ENCODE measurements at regions not wholly inside any gene's neighbourhood (a gene's known extent, or its start where the extent isn't known, plus 50 kb on each side); places are given as distances from the start of the nearest gene placed in this dataset.

DNA sequence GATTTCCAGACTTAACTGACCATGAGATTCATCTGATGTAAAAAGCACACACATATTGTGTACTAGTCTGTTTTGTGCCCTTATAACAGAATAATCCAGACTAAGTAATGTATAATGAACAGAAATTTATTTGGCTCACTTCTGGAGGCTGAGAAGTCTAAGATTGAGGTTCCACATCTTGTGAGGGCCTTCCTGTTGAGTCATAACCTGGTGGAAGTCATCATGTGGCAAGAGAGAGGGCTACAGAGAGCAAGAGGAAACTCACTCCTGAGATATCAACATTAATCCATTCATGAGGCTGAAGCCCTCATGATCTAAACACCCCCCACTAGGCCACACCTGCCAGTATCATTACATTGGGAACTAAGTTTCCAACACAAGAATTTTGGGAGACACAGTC lies 977.6 kb downstream of the MCTP2 start:
- ATAC-seq (no peak), DNase-seq (ENCODE audit: low spot score) (no peak)
- H3K9me3 Mint-ChIP-seq, result peaks cover 46% of the 10 kb centered on the region
- TF ChIP-seq, protein P1, sequence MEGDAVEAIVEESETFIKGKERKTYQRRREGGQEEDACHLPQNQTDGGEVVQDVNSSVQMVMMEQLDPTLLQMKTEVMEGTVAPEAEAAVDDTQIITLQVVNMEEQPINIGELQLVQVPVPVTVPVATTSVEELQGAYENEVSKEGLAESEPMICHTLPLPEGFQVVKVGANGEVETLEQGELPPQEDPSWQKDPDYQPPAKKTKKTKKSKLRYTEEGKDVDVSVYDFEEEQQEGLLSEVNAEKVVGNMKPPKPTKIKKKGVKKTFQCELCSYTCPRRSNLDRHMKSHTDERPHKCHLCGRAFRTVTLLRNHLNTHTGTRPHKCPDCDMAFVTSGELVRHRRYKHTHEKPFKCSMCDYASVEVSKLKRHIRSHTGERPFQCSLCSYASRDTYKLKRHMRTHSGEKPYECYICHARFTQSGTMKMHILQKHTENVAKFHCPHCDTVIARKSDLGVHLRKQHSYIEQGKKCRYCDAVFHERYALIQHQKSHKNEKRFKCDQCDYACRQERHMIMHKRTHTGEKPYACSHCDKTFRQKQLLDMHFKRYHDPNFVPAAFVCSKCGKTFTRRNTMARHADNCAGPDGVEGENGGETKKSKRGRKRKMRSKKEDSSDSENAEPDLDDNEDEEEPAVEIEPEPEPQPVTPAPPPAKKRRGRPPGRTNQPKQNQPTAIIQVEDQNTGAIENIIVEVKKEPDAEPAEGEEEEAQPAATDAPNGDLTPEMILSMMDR (conservative IDR thresholded peaks at IDR 0.05; ENCODE audit: low read depth in 2 of 2), result no peak
- TF ChIP-seq, protein P2, sequence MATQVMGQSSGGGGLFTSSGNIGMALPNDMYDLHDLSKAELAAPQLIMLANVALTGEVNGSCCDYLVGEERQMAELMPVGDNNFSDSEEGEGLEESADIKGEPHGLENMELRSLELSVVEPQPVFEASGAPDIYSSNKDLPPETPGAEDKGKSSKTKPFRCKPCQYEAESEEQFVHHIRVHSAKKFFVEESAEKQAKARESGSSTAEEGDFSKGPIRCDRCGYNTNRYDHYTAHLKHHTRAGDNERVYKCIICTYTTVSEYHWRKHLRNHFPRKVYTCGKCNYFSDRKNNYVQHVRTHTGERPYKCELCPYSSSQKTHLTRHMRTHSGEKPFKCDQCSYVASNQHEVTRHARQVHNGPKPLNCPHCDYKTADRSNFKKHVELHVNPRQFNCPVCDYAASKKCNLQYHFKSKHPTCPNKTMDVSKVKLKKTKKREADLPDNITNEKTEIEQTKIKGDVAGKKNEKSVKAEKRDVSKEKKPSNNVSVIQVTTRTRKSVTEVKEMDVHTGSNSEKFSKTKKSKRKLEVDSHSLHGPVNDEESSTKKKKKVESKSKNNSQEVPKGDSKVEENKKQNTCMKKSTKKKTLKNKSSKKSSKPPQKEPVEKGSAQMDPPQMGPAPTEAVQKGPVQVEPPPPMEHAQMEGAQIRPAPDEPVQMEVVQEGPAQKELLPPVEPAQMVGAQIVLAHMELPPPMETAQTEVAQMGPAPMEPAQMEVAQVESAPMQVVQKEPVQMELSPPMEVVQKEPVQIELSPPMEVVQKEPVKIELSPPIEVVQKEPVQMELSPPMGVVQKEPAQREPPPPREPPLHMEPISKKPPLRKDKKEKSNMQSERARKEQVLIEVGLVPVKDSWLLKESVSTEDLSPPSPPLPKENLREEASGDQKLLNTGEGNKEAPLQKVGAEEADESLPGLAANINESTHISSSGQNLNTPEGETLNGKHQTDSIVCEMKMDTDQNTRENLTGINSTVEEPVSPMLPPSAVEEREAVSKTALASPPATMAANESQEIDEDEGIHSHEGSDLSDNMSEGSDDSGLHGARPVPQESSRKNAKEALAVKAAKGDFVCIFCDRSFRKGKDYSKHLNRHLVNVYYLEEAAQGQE (IDR thresholded peaks at IDR 0.05; ENCODE audit: unreplicated experiment), result no peak
- TF ChIP-seq POLR2AphosphoS5 (IDR thresholded peaks at IDR 0.05; ENCODE audit: low read depth) (no peak), JUNB (IDR thresholded peaks at IDR 0.05; ENCODE audit: unreplicated experiment) (no peak), STAT1 (IDR thresholded peaks at IDR 0.05; ENCODE audit: unreplicated experiment) (no peak)
- H3F3A ChIP-seq (replicated peaks; ENCODE audit: low read depth), result no peaks in the 10 kb centered on the region
- H3K9me2 ChIP-seq (ENCODE audit: insufficient read depth), result peaks cover 11% of the 10 kb centered on the region
- no peaks in the 10 kb centered on the region for H3K79me2 ChIP-seq (replicated peaks; ENCODE audit: insufficient read depth)
- H3K27ac ChIP-seq (ENCODE audit: low read depth), result no peak overlapping the region
- no peak overlapping the region for H3K4me3 Mint-ChIP-seq
- H3K27ac Mint-ChIP-seq, result no peak overlapping the region
- H3K4me3 ChIP-seq, result no peak overlapping the region
- H4K20me1 ChIP-seq (replicated peaks; ENCODE audit: insufficient read depth), result no peaks in the 10 kb centered on the region
- H3K4me1 Mint-ChIP-seq, result no peaks in the 10 kb centered on the region
- H3K27me3 Mint-ChIP-seq (ENCODE audit: insufficient read depth, low read depth, poor library complexity), result no peaks in the 10 kb centered on the region
- no peak overlapping the region for H3K4me2 ChIP-seq
- H3K36me3 Mint-ChIP-seq (ENCODE audit: low read depth), result peaks cover 25% of the 10 kb centered on the region
- H3K27me3 ChIP-seq (ENCODE audit: insufficient read depth), result no peaks in the 10 kb centered on the region
- no peak overlapping the region for H2AFZ ChIP-seq
- no peaks in the 10 kb centered on the region for H3K36me3 ChIP-seq (ENCODE audit: insufficient read depth)
- no peaks in the 10 kb centered on the region for H3K4me1 ChIP-seq (ENCODE audit: insufficient read depth)

DNA sequence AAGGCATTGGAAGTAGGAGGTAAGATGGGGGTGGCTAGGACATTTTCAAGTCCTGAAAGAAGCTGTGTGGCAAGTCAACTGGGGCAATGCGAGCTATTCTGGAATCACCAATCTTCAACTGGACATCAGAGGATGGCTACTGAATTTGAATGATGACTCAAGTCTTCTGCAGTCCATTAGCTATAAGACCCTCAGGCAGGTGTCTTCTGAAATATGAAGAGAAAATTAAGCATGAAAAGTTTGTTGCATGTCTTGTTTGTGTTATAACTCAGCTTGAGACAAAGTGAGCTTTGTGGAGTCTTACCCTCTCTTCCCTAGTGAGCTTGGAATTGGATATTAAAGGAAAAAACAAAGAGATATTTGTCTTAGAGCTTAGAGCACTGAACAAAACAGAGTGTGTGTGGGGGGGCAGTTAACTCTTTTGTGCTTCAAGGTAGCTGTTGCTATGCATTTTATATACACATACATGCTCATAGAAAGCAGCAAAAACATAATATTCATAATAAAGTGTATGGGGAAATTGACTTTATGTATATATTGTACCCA lies 979.1 kb downstream of the MCTP2 start:
- Histone ChIP-seq H4K20me1 (replicated peaks; ENCODE audit: insufficient read depth) (no peaks in the 10 kb centered on the region), H3F3A (replicated peaks; ENCODE audit: low read depth) (no peaks in the 10 kb centered on the region), H2AFZ (no peak overlapping the region)
- TF ChIP-seq POLR2AphosphoS5 (IDR thresholded peaks at IDR 0.05; ENCODE audit: low read depth) (no peak), ZNF114 (CRISPR knock-in tag; IDR thresholded peaks at IDR 0.05) (no peak), EZH2 (IDR thresholded peaks at IDR 0.05; ENCODE audit: low read depth, unreplicated experiment) (no peak)
- TF ChIP-seq, protein P3, sequence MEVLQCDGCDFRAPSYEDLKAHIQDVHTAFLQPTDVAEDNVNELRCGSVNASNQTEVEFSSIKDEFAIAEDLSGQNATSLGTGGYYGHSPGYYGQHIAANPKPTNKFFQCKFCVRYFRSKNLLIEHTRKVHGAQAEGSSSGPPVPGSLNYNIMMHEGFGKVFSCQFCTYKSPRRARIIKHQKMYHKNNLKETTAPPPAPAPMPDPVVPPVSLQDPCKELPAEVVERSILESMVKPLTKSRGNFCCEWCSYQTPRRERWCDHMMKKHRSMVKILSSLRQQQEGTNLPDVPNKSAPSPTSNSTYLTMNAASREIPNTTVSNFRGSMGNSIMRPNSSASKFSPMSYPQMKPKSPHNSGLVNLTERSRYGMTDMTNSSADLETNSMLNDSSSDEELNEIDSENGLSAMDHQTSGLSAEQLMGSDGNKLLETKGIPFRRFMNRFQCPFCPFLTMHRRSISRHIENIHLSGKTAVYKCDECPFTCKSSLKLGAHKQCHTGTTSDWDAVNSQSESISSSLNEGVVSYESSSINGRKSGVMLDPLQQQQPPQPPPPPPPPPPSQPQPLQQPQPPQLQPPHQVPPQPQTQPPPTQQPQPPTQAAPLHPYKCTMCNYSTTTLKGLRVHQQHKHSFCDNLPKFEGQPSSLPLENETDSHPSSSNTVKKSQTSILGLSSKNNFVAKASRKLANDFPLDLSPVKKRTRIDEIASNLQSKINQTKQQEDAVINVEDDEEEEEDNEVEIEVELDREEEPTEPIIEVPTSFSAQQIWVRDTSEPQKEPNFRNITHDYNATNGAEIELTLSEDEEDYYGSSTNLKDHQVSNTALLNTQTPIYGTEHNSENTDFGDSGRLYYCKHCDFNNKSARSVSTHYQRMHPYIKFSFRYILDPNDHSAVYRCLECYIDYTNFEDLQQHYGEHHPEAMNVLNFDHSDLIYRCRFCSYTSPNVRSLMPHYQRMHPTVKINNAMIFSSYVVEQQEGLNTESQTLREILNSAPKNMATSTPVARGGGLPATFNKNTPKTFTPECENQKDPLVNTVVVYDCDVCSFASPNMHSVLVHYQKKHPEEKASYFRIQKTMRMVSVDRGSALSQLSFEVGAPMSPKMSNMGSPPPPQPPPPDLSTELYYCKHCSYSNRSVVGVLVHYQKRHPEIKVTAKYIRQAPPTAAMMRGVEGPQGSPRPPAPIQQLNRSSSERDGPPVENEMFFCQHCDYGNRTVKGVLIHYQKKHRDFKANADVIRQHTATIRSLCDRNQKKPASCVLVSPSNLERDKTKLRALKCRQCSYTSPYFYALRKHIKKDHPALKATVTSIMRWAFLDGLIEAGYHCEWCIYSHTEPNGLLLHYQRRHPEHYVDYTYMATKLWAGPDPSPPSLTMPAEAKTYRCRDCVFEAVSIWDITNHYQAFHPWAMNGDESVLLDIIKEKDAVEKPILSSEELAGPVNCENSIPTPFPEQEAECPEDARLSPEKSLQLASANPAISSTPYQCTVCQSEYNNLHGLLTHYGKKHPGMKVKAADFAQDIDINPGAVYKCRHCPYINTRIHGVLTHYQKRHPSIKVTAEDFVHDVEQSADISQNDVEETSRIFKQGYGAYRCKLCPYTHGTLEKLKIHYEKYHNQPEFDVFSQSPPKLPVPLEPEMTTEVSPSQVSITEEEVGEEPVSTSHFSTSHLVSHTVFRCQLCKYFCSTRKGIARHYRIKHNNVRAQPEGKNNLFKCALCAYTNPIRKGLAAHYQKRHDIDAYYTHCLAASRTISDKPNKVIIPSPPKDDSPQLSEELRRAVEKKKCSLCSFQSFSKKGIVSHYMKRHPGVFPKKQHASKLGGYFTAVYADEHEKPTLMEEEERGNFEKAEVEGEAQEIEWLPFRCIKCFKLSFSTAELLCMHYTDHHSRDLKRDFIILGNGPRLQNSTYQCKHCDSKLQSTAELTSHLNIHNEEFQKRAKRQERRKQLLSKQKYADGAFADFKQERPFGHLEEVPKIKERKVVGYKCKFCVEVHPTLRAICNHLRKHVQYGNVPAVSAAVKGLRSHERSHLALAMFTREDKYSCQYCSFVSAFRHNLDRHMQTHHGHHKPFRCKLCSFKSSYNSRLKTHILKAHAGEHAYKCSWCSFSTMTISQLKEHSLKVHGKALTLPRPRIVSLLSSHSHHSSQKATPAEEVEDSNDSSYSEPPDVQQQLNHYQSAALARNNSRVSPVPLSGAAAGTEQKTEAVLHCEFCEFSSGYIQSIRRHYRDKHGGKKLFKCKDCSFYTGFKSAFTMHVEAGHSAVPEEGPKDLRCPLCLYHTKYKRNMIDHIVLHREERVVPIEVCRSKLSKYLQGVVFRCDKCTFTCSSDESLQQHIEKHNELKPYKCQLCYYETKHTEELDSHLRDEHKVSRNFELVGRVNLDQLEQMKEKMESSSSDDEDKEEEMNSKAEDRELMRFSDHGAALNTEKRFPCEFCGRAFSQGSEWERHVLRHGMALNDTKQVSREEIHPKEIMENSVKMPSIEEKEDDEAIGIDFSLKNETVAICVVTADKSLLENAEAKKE (CRISPR knock-in tag; IDR thresholded peaks at IDR 0.05), result no peak

More for the DNA sequence above, 979.1 kb downstream of the MCTP2 start:
- ATAC-seq (no peak), DNase-seq (ENCODE audit: low spot score) (no peak)
- no peaks in the 10 kb centered on the region for H3K4me1 Mint-ChIP-seq
- Histone ChIP-seq H3K9me2 (ENCODE audit: insufficient read depth) (peaks cover 11% of the 10 kb centered on the region), H3K27me3 (ENCODE audit: insufficient read depth) (no peaks in the 10 kb centered on the region), H3K4me3 (no peak overlapping the region), H3K36me3 (ENCODE audit: insufficient read depth) (no peaks in the 10 kb centered on the region), H3K4me1 (ENCODE audit: insufficient read depth) (no peaks in the 10 kb centered on the region), H3K27ac (ENCODE audit: low read depth) (no peak overlapping the region), H3K79me2 (replicated peaks; ENCODE audit: insufficient read depth) (no peaks in the 10 kb centered on the region), H3K4me2 (no peak overlapping the region)
- H3K27ac Mint-ChIP-seq, result no peak overlapping the region
- H3K27me3 Mint-ChIP-seq (ENCODE audit: insufficient read depth, low read depth, poor library complexity), result no peaks in the 10 kb centered on the region
- no peak overlapping the region for H3K4me3 Mint-ChIP-seq
- peaks cover 20% of the 10 kb centered on the region for H3K36me3 Mint-ChIP-seq (ENCODE audit: low read depth)
- H3K9me3 Mint-ChIP-seq, result peaks cover 33% of the 10 kb centered on the region
